Esophagus squamous epithelium (tissue), 5 donors: ENCODE measurements at regions not wholly inside any gene's neighbourhood (a gene's known extent, or its start where the extent isn't known, plus 50 kb on each side); places are given as distances from the start of the nearest gene placed in this dataset.

Experiments
- DNase-seq: peaks from one replicate; lab custom pipeline; 2025; lab: John Stamatoyannopoulos, UW
- H3K27ac ChIP-seq, 4 donors: fragments of 200-600 bp; sonication (generic); one replicate each; pipeline ENCODE4 v1.5.1; 2016 to 2019; ENCODE audit warnings: mild to moderate bottlenecking in 1 of 4
- H3K27me3 ChIP-seq, 4 donors: fragments of 200-600 bp; sonication (generic); 1 replicate in 3 of 4; 2 replicates in 1 of 4; pipeline versions ENCODE4 v1.5.1 to v1.6.0; 2017 to 2021; ENCODE audit warnings: antibody characterized with exemption in 1 of 4
- H3K36me3 ChIP-seq, 3 donors: fragments of 200-600 bp; sonication (generic); one replicate each; pipeline ENCODE4 v1.5.1; 2016 to 2019
- H3K4me1 ChIP-seq, 3 donors: fragments of 200-600 bp; sonication (generic); one replicate each; pipeline ENCODE4 v1.5.1; 2017 to 2019
- H3K4me3 ChIP-seq, 4 donors: fragments of 200-600 bp; sonication (generic); 1 replicate in 3 of 4; 2 replicates in 1 of 4; pipeline ENCODE4 v1.5.1; 2016 to 2019; ENCODE audit warnings: mild to moderate bottlenecking in 2 of 4, moderate library complexity in 1 of 4
- H3K9me3 ChIP-seq, 3 donors: fragments of 200-600 bp; sonication (generic); one replicate each; pipeline ENCODE4 v1.5.1; 2016 to 2019
- CTCF ChIP-seq, 6 experiments: fragments of 450-650 bp in 4 of 6; fragments of 200-600 bp in 2 of 6; sonication (generic) in 2 of 6; IDR thresholded peaks; one replicate each; pipeline ENCODE4 v1.5.1; 2016 to 2019; ENCODE audit warnings: antibody characterized with exemption in 6 of 6, mild to moderate bottlenecking in 4 of 6, moderate library complexity in 4 of 6
- POLR2A ChIP-seq, 4 donors: fragments of 450-650 bp; IDR thresholded peaks; one replicate each; pipeline ENCODE4 v1.6.1; 2017; ENCODE audit warnings: antibody characterized with exemption in 4 of 4, mild to moderate bottlenecking in 4 of 4, moderate library complexity in 3 of 4
- WGBS, 2 donors: methylation state at CpG; one replicate each; pipeline ENCODE4 v1.1.5; 2018; 5-methylcytosine and 5-hydroxymethylcytosine counted together
- intact Hi-C: fragments of 100-400 bp; cut with DNase I; formaldehyde crosslinking; loops from one replicate; pipeline ENCODE4 v1.15.0; 2022
- donor health status: DM: yes; HTN: yes; CAD: no.

GRCh38 chr4:57789666-57790065, 679.5 kb upstream of the IGFBP7 start:
- no peaks in the 10 kb centered on the region for H3K27me3 ChIP-seq
- TF ChIP-seq CTCF (IDR thresholded peaks at IDR 0.05) (no peak), POLR2A (IDR thresholded peaks at IDR 0.05) (no peak)
- DNase-seq = no peak
- no peaks in the 10 kb centered on the region for H3K9me3 ChIP-seq
- H3K27ac ChIP-seq = no peak overlapping the region
- 40 to 68% methylated on average over 2 of the region's 2 CpGs for WGBS, 2 donors
- intact Hi-C loops = no loop called here
- H3K36me3 ChIP-seq = no peaks in the 10 kb centered on the region
- no peak overlapping the region for H3K4me3 ChIP-seq
- no peaks in the 10 kb centered on the region for H3K4me1 ChIP-seq

GRCh38 chr4:57777876-57778275, 667.7 kb upstream of the IGFBP7 start:
- H3K4me3 ChIP-seq = no peak overlapping the region
- H3K27ac ChIP-seq = no peak overlapping the region
- WGBS, 2 donors = 8 to 24% methylated on average over 2 of the region's 2 CpGs
- TF ChIP-seq POLR2A (IDR thresholded peaks at IDR 0.05) (no peak), CTCF (IDR thresholded peaks at IDR 0.05) (no peak)
- H3K27me3 ChIP-seq = no peaks in the 10 kb centered on the region
- no peak for DNase-seq
- intact Hi-C loops = no loop called here
- no peaks in the 10 kb centered on the region for H3K36me3 ChIP-seq
- H3K4me1 ChIP-seq = no peaks in the 10 kb centered on the region
- H3K9me3 ChIP-seq = no peaks in the 10 kb centered on the region

GRCh38 chr4:57774681-57775080, 664.5 kb upstream of the IGFBP7 start:
- H3K9me3 ChIP-seq = no peaks in the 10 kb centered on the region
- H3K4me3 ChIP-seq = no peak overlapping the region
- TF ChIP-seq CTCF (IDR thresholded peaks at IDR 0.05) = no peak
- no peak for TF ChIP-seq POLR2A (IDR thresholded peaks at IDR 0.05)
- no peak overlapping the region for H3K27ac ChIP-seq
- intact Hi-C loops = no loop called here
- no peak for DNase-seq
- H3K4me1 ChIP-seq = no peaks in the 10 kb centered on the region
- H3K27me3 ChIP-seq = no peaks in the 10 kb centered on the region
- no peaks in the 10 kb centered on the region for H3K36me3 ChIP-seq
- WGBS, 2 donors = 74 to 75% methylated on average over 3 of the region's 3 CpGs

- no peaks in the 10 kb centered on the region for H3K27me3 ChIP-seq
- intact Hi-C loops = no loop called here
- no peak for TF ChIP-seq POLR2A (IDR thresholded peaks at IDR 0.05)
- no peak for TF ChIP-seq CTCF (IDR thresholded peaks at IDR 0.05)
- no peak overlapping the region for H3K4me3 ChIP-seq
- H3K4me1 ChIP-seq = no peaks in the 10 kb centered on the region
- H3K27ac ChIP-seq = no peak overlapping the region
- no peaks in the 10 kb centered on the region for H3K9me3 ChIP-seq
- no peak for DNase-seq
- no peaks in the 10 kb centered on the region for H3K36me3 ChIP-seq
These were observed 664.0 kb upstream of the IGFBP7 start for GRCh38 chr4:57774171-57774570.

- Histone ChIP-seq H3K4me3 (no peak overlapping the region), H3K27me3 (no peaks in the 10 kb centered on the region), H3K4me1 (no peaks in the 10 kb centered on the region), H3K27ac (no peak overlapping the region), H3K36me3 (no peaks in the 10 kb centered on the region), H3K9me3 (no peaks in the 10 kb centered on the region)
- 50 to 60% methylated on average over 1 of the region's 1 CpG for WGBS, 2 donors
- intact Hi-C loops = no loop called here
- TF ChIP-seq POLR2A (IDR thresholded peaks at IDR 0.05) = no peak
- DNase-seq = no peak
These were observed 656.2 kb upstream of the IGFBP7 start for GRCh38 chr4:57766341-57766740.

GRCh38 chr4:57764856-57765255, 654.7 kb upstream of the IGFBP7 start:
- Histone ChIP-seq H3K9me3 (no peaks in the 10 kb centered on the region), H3K4me1 (no peaks in the 10 kb centered on the region), H3K27ac (no peak overlapping the region), H3K36me3 (no peaks in the 10 kb centered on the region), H3K27me3 (no peaks in the 10 kb centered on the region), H3K4me3 (no peak overlapping the region)
- intact Hi-C loops = no loop called here
- DNase-seq = no peak
- TF ChIP-seq POLR2A (IDR thresholded peaks at IDR 0.05) = no peak
- no peak for TF ChIP-seq CTCF (IDR thresholded peaks at IDR 0.05)
- WGBS, 2 donors = 86 to 96% methylated on average over 5 of the region's 5 CpGs
